ENCODE measurements at regions not wholly inside any gene's neighbourhood (a gene's known extent, or its start where the extent isn't known, plus 50 kb on each side); places are given as distances from the start of the nearest gene placed in this dataset.

DNA sequence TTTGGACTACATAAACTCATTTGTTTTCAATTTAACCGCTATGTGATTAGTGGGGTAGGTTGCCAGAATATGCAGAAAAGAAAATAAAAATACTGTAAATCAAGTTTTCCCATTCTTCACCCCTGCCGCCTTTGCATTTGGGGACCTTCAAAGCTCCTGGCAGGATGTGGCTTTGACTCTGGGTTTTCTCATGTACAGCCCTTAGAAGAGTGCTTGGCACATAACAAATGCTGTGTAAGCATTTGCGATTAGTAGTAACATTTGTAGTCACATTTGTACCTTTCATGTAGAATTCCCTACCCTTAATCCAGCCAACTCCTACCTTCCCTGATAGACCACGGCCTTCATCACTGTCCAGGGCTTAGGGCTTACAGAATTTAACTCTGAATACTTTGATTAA is 262.6 kb downstream of the MREG start:
- Mint-ChIP-seq H3K27ac (no peak overlapping the region), H3K27me3 (ENCODE audit: insufficient read depth) (no peaks in the 10 kb centered on the region), H3K9me3 (no peaks in the 10 kb centered on the region), H3K4me1 (ENCODE audit: low read depth) (peaks cover 19% of the 10 kb centered on the region), H3K36me3 (ENCODE audit: low read depth) (no peaks in the 10 kb centered on the region), H3K4me3 (no peak overlapping the region)
- no peak for DNase-seq (ENCODE audit: low spot score)
- intact Hi-C loops (cut with micrococcal nuclease) = no loop called here

DNA sequence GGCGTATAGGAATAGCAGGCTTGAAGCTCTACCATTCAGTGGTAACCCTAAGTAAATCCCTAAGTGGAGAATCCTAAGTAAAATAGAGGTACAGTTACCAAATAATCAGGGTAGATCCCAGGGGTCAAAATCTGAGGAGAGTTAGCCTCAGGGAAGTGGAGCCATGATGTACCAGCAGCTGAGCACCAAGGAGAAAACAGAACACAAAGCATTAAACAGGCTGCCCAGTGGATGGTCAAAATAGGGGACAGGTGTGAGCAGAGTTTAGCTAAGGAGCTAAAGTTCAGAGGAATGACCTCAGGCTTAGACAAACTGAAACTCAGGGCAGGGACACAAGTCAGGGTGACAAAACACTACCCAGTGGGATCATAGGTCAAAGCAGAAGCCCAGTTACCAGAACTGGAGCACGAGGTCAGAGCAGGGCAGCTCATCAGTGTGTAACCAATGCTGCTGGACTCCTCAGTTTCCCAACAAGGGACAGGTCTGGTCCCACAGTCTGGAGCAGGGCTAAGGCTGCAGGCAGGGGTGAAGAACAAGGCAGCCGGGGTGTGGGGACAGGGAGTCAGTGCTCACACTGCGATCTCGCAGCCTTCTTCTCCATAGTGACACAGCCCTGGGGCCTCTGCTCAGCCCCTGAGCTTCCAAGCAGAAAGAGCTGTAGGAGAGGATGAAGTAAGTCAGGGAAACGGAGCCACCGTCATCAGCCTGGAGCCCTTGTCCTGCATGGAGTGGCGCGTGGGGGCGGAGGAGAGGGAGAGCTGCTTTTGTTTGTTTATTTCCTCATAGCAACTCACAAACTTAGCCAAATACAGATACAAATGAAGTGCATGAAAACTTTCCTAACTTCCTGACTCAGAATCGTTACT is 264.0 kb downstream of the MREG start:
- no peaks in the 10 kb centered on the region for H3K27me3 Mint-ChIP-seq (ENCODE audit: insufficient read depth)
- no peak for DNase-seq (ENCODE audit: low spot score)
- intact Hi-C loops (cut with micrococcal nuclease) = no loop called here
- no peaks in the 10 kb centered on the region for H3K36me3 Mint-ChIP-seq (ENCODE audit: low read depth)
- no peak overlapping the region for H3K27ac Mint-ChIP-seq
- peaks cover 19% of the 10 kb centered on the region for H3K4me1 Mint-ChIP-seq (ENCODE audit: low read depth)
- no peaks in the 10 kb centered on the region for H3K9me3 Mint-ChIP-seq
- H3K4me3 Mint-ChIP-seq = no peak overlapping the region

- Mint-ChIP-seq H3K27ac (no peak overlapping the region), H3K36me3 (ENCODE audit: low read depth) (no peaks in the 10 kb centered on the region), H3K4me3 (no peak overlapping the region), H3K4me1 (ENCODE audit: low read depth) (peaks cover 19% of the 10 kb centered on the region), H3K9me3 (no peaks in the 10 kb centered on the region), H3K27me3 (ENCODE audit: insufficient read depth) (no peaks in the 10 kb centered on the region)
- no peak for DNase-seq (ENCODE audit: low spot score)
- intact Hi-C loops (cut with micrococcal nuclease) = no loop called here
These were observed 264.9 kb downstream of the MREG start for GRCh38 chr2:215748446-215748845.

- H3K27ac Mint-ChIP-seq = no peak overlapping the region
- no peaks in the 10 kb centered on the region for H3K36me3 Mint-ChIP-seq (ENCODE audit: low read depth)
- intact Hi-C loops (cut with micrococcal nuclease) = no loop called here
- no peaks in the 10 kb centered on the region for H3K27me3 Mint-ChIP-seq (ENCODE audit: insufficient read depth)
- no peak for DNase-seq (ENCODE audit: low spot score)
- H3K4me1 Mint-ChIP-seq (ENCODE audit: low read depth) = peaks cover 19% of the 10 kb centered on the region
- no peaks in the 10 kb centered on the region for H3K9me3 Mint-ChIP-seq
- H3K4me3 Mint-ChIP-seq = no peak overlapping the region
These were observed 266.3 kb downstream of the MREG start for GRCh38 chr2:215746887-215747615.

DNA sequence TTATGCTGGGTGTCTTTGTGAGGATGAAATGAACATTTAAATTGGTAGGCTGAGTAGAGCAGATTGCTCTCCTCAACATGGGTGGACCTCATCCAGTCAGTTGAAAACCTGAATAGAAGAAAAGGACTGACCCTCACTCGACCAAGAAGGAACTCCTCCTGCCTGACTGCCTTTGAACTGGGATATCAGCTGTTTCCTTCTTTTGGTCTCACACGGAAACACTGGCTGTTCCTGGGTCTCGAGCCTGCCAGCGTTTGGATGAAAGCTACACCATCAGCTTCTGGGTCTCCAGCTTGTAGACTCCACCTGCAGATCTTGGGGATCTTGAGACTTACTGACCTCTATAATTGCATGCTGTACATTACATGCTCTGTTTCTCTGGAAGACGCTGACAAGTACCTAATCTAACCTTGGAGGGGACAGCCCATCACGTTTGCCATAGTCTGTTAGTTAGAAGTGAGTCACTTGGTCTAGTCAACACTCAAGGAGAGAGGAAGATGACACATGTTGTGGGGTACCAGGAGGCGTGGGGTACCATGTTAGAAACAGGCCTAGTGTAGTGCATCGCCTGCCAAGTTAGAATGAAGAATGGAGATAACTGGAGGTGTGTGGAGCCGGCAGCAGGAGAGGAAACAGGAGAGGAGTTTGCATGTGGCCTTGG is 267.0 kb downstream of the MREG start:
- Mint-ChIP-seq H3K27me3 (ENCODE audit: insufficient read depth) (no peaks in the 10 kb centered on the region), H3K4me1 (ENCODE audit: low read depth) (peaks cover 18% of the 10 kb centered on the region), H3K27ac (no peak overlapping the region), H3K4me3 (no peak overlapping the region), H3K36me3 (ENCODE audit: low read depth) (no peaks in the 10 kb centered on the region), H3K9me3 (no peaks in the 10 kb centered on the region)
- intact Hi-C loops (cut with micrococcal nuclease) = no loop called here
- DNase-seq (ENCODE audit: low spot score) = no peak

GRCh38 chr2:215745331-215745730 is 268.0 kb downstream of the MREG start:
- no peak overlapping the region for H3K27ac Mint-ChIP-seq
- H3K27me3 Mint-ChIP-seq (ENCODE audit: insufficient read depth) = no peaks in the 10 kb centered on the region
- intact Hi-C loops (cut with micrococcal nuclease) = no loop called here
- peaks cover 8% of the 10 kb centered on the region for H3K4me1 Mint-ChIP-seq (ENCODE audit: low read depth)
- DNase-seq (ENCODE audit: low spot score) = no peak
- no peak overlapping the region for H3K4me3 Mint-ChIP-seq
- H3K9me3 Mint-ChIP-seq = no peaks in the 10 kb centered on the region
- H3K36me3 Mint-ChIP-seq (ENCODE audit: low read depth) = no peaks in the 10 kb centered on the region

- no peak for DNase-seq (ENCODE audit: low spot score)
- Mint-ChIP-seq H3K9me3 (no peaks in the 10 kb centered on the region), H3K4me1 (ENCODE audit: low read depth) (no peaks in the 10 kb centered on the region), H3K27me3 (ENCODE audit: insufficient read depth) (no peaks in the 10 kb centered on the region), H3K4me3 (no peak overlapping the region), H3K27ac (no peak overlapping the region), H3K36me3 (ENCODE audit: low read depth) (no peaks in the 10 kb centered on the region)
- intact Hi-C loops (cut with micrococcal nuclease) = no loop called here
These were observed 268.8 kb downstream of the MREG start for GRCh38 chr2:215744514-215744913.

DNA sequence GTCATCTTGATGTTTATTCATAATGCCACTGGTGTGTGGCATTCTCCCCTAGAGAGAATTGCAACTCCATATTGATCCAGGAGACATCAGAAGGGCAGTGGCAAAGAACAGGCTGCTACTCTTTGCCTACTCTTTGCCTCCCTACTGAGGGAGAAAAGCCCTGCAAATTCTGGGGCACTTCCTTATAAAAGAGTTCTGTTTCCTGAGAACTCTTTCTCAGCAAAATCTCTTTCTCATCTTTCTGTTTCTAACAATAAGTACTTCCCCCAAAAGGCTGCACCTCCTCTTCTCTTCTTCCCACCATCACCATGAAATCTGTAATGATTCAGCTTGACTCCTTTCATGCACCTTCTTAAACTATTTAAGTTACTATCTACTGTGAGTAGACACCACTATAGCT is 270.3 kb downstream of the MREG start:
- no peaks in the 10 kb centered on the region for H3K27me3 Mint-ChIP-seq (ENCODE audit: insufficient read depth)
- no peak for DNase-seq (ENCODE audit: low spot score)
- H3K4me3 Mint-ChIP-seq = no peak overlapping the region
- H3K36me3 Mint-ChIP-seq (ENCODE audit: low read depth) = no peaks in the 10 kb centered on the region
- H3K9me3 Mint-ChIP-seq = no peaks in the 10 kb centered on the region
- H3K4me1 Mint-ChIP-seq (ENCODE audit: low read depth) = no peaks in the 10 kb centered on the region
- intact Hi-C loops (cut with micrococcal nuclease) = no loop called here
- H3K27ac Mint-ChIP-seq = no peak overlapping the region

- H3K4me1 Mint-ChIP-seq (ENCODE audit: low read depth) = no peaks in the 10 kb centered on the region
- no peak for DNase-seq (ENCODE audit: low spot score)
- H3K27me3 Mint-ChIP-seq (ENCODE audit: insufficient read depth) = no peaks in the 10 kb centered on the region
- no peaks in the 10 kb centered on the region for H3K36me3 Mint-ChIP-seq (ENCODE audit: low read depth)
- H3K4me3 Mint-ChIP-seq = no peak overlapping the region
- no peak overlapping the region for H3K27ac Mint-ChIP-seq
- no peaks in the 10 kb centered on the region for H3K9me3 Mint-ChIP-seq
- intact Hi-C loops (cut with micrococcal nuclease) = no loop called here
These were observed 271.3 kb downstream of the MREG start for GRCh38 chr2:215742021-215742420.

- Mint-ChIP-seq H3K36me3 (ENCODE audit: low read depth) (no peaks in the 10 kb centered on the region), H3K27me3 (ENCODE audit: insufficient read depth) (no peaks in the 10 kb centered on the region), H3K4me3 (no peak overlapping the region), H3K4me1 (ENCODE audit: low read depth) (no peaks in the 10 kb centered on the region), H3K9me3 (no peaks in the 10 kb centered on the region), H3K27ac (no peak overlapping the region)
- DNase-seq (ENCODE audit: low spot score) = no peak
- intact Hi-C loops (cut with micrococcal nuclease) = no loop called here
These were observed 273.3 kb downstream of the MREG start for GRCh38 chr2:215740071-215740470.

- intact Hi-C loops (cut with micrococcal nuclease) = no loop called here
- no peak overlapping the region for H3K27ac Mint-ChIP-seq
- H3K4me3 Mint-ChIP-seq = no peak overlapping the region
- DNase-seq (ENCODE audit: low spot score) = no peak
- peaks cover 2% of the 10 kb centered on the region for H3K27me3 Mint-ChIP-seq (ENCODE audit: insufficient read depth)
- no peaks in the 10 kb centered on the region for H3K9me3 Mint-ChIP-seq
- no peaks in the 10 kb centered on the region for H3K4me1 Mint-ChIP-seq (ENCODE audit: low read depth)
- H3K36me3 Mint-ChIP-seq (ENCODE audit: low read depth) = no peaks in the 10 kb centered on the region
These were observed 275.0 kb downstream of the MREG start for GRCh38 chr2:215738351-215738750.

- Mint-ChIP-seq H3K27ac (no peak overlapping the region), H3K9me3 (no peaks in the 10 kb centered on the region), H3K4me1 (ENCODE audit: low read depth) (no peaks in the 10 kb centered on the region), H3K4me3 (no peak overlapping the region), H3K36me3 (ENCODE audit: low read depth) (no peaks in the 10 kb centered on the region), H3K27me3 (ENCODE audit: insufficient read depth) (peaks cover 2% of the 10 kb centered on the region)
- no peak for DNase-seq (ENCODE audit: low spot score)
- intact Hi-C loops (cut with micrococcal nuclease) = no loop called here
These were observed 275.9 kb downstream of the MREG start for GRCh38 chr2:215737477-215737876.

- no peaks in the 10 kb centered on the region for H3K4me1 Mint-ChIP-seq (ENCODE audit: low read depth)
- no peaks in the 10 kb centered on the region for H3K36me3 Mint-ChIP-seq (ENCODE audit: low read depth)
- H3K27ac Mint-ChIP-seq = no peak overlapping the region
- H3K27me3 Mint-ChIP-seq (ENCODE audit: insufficient read depth) = peaks cover 2% of the 10 kb centered on the region
- intact Hi-C loops (cut with micrococcal nuclease) = no loop called here
- no peak overlapping the region for H3K4me3 Mint-ChIP-seq
- no peak for DNase-seq (ENCODE audit: low spot score)
- H3K9me3 Mint-ChIP-seq = no peaks in the 10 kb centered on the region
These were observed 276.6 kb downstream of the MREG start for GRCh38 chr2:215736653-215737290.

Measured in activated T-helper 1 cell treated with anti-CD3 and anti-CD28 coated beads, Interleukin-12 subunit alpha, Interleukin-12 subunit beta, Interleukin-2, Interleukin-4 antibody, amounts not matched to agents 30 ng/mL and 10 ng/mL and 1 ng/mL, durations not matched to agents 14 hours and 24 hours and 36 hours (primary cell).